Immature natural killer cell (primary cell): ENCODE measurements at regions not wholly inside any gene's neighbourhood (a gene's known extent, or its start where the extent isn't known, plus 50 kb on each side); places are given as distances from the start of the nearest gene placed in this dataset.

Source experiments
- DNase-seq, 3 donors: peaks; one replicate each; pipeline ENCODE4 v3.0.0; 2022; ENCODE audit warnings: mixed read lengths in 1 of 3
- H3K27ac Mint-ChIP-seq, 6 donors: one replicate each; pipeline ENCODE4 v1.8.0; 2020; ENCODE audit warnings: mixed read lengths in 6 of 6, mild to moderate bottlenecking in 5 of 6, inconsistent platforms in 4 of 6, moderate library complexity in 3 of 6
- H3K27me3 Mint-ChIP-seq, 3 donors: one replicate each; pipeline ENCODE4 v1.8.0; 2020 to 2021; ENCODE audit warnings: low read depth in 3 of 3, mild to moderate bottlenecking in 3 of 3, mixed read lengths in 3 of 3, moderate library complexity in 3 of 3, inconsistent platforms in 1 of 3
- H3K36me3 Mint-ChIP-seq, 3 donors: one replicate each; pipeline ENCODE4 v1.8.0; 2020; ENCODE audit warnings: mixed read lengths in 3 of 3, inconsistent platforms in 2 of 3, mild to moderate bottlenecking in 2 of 3
- H3K4me1 Mint-ChIP-seq, 2 donors: one replicate each; pipeline ENCODE4 v1.8.0; 2020; ENCODE audit warnings: inconsistent platforms in 2 of 2, mild to moderate bottlenecking in 2 of 2, mixed read lengths in 2 of 2, moderate library complexity in 1 of 2
- H3K4me3 Mint-ChIP-seq, 5 donors: one replicate each; pipeline ENCODE4 v1.8.0; 2020; ENCODE audit warnings: mild to moderate bottlenecking in 5 of 5, mixed read lengths in 5 of 5, inconsistent platforms in 3 of 5, moderate library complexity in 3 of 5
- H3K9me3 Mint-ChIP-seq, 6 donors: one replicate each; pipeline ENCODE4 v1.8.0; 2020; ENCODE audit warnings: mild to moderate bottlenecking in 6 of 6, mixed read lengths in 6 of 6, inconsistent platforms in 4 of 6, moderate library complexity in 3 of 6

DNA sequence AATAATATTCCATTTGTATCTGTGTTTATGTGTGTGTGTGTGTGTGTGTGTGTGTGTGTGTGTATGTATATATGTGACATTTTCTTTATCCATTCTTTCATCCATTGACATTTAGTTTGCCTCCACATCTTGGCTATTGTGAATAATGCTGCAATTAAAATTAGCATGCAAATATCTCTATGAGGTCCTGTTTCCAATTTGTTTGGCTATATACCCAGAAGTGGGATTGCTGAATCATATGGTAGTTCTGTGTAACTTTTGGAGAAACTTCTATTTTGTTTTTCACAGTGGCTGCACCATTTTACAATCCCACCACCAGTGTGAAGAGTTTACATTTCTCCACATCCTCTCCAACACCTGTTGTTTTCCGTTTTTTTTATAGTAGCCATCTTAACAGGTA, 53.1 kb downstream of the CH25H start:
- peaks cover 0 to 6% (median 3%) of the 10 kb centered on the region in 3 donors for H3K27me3 Mint-ChIP-seq
- no peaks in the 10 kb centered on the region for H3K9me3 Mint-ChIP-seq
- no peak overlapping the region for H3K27ac Mint-ChIP-seq
- no peaks in the 10 kb centered on the region for H3K4me1 Mint-ChIP-seq
- H3K4me3 Mint-ChIP-seq = no peak overlapping the region
- no peaks in the 10 kb centered on the region for H3K36me3 Mint-ChIP-seq
- no peak for DNase-seq

- no peak overlapping the region for H3K4me3 Mint-ChIP-seq
- peaks cover 0 to 5% (median 5%) of the 10 kb centered on the region in 3 donors for H3K27me3 Mint-ChIP-seq
- H3K9me3 Mint-ChIP-seq = no peaks in the 10 kb centered on the region
- DNase-seq = no peak
- no peak overlapping the region for H3K27ac Mint-ChIP-seq
- H3K4me1 Mint-ChIP-seq = no peaks in the 10 kb centered on the region
- H3K36me3 Mint-ChIP-seq = no peaks in the 10 kb centered on the region
Measured at GRCh38 chr10:89153116-89153515, 54.0 kb downstream of the CH25H start.

- Mint-ChIP-seq H3K9me3 (no peaks in the 10 kb centered on the region), H3K36me3 (no peaks in the 10 kb centered on the region), H3K4me3 (no peak overlapping the region), H3K4me1 (no peaks in the 10 kb centered on the region), H3K27me3 (peaks cover 0 to 7% (median 5%) of the 10 kb centered on the region in 3 donors), H3K27ac (no peak overlapping the region)
- DNase-seq = no peak
Measured at GRCh38 chr10:89151857-89152256, 55.3 kb downstream of the CH25H start.

DNA sequence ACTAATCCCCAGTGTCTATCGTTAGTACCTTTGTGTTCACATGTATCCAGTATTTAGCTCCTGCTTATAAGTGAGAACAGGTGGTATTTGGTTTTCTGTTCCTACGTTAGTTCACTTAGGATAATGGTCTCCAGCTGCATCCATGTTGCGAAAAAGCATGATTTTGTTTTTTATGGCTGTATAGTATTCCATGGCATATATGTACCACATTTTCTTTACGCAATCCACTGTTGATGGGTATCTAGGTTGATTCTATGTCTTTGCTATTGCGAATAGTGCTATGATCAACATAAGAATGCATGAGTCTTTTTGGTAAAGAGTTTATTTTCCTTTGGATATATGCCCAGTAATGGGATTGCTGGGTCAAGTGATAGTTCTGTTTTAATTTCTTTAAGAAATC, 59.1 kb downstream of the CH25H start:
- H3K36me3 Mint-ChIP-seq = no peaks in the 10 kb centered on the region
- peaks cover 3 to 14% (median 8%) of the 10 kb centered on the region in 3 donors for H3K27me3 Mint-ChIP-seq
- no peak overlapping the region for H3K4me3 Mint-ChIP-seq
- no peaks in the 10 kb centered on the region for H3K9me3 Mint-ChIP-seq
- no peak overlapping the region for H3K27ac Mint-ChIP-seq
- DNase-seq = no peak
- H3K4me1 Mint-ChIP-seq = no peaks in the 10 kb centered on the region

DNA sequence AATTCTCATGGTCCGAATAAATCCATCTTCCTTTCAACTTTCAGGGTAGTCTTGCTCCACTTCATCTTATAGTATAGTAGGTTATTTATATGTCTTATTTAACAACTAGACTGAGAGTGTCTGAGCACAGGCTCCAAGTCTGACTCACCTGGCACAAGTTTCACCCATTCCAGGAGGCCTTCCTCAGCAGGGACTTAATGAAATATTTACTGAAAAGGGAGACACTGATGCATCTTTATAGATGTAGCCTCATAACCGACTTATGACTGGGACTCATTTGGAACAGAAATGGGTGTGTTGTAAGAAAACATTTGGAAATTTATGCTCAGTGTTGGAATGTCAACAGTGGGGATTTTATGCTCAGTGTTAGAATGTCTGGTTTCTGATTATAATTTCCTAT, 59.9 kb downstream of the CH25H start:
- H3K36me3 Mint-ChIP-seq = no peaks in the 10 kb centered on the region
- H3K4me1 Mint-ChIP-seq = no peaks in the 10 kb centered on the region

DNA sequence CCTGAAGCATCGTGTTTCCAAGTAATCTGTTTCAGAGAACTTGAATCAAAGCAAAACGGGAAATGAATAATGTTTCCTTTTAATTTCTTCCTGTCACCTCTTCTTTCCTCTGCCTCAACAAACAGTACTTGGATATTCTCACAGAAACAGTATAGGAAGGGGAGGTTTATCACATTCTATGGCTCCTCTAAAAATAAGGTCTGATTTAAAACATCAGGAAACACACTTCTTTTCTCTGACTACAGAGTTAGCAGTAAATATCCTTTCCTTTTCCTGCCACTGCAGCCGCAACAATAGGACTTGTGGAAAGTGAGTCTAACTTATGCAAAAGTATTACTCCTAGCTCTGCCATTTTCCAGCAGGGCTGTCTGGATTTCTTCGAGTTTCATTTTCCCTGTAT, 62.3 kb downstream of the CH25H start:
- Mint-ChIP-seq H3K36me3 (no peaks in the 10 kb centered on the region), H3K27me3 (peaks cover 3 to 14% (median 8%) of the 10 kb centered on the region in 3 donors), H3K4me1 (no peaks in the 10 kb centered on the region), H3K27ac (no peak overlapping the region), H3K4me3 (no peak overlapping the region), H3K9me3 (no peaks in the 10 kb centered on the region)
- DNase-seq = no peak

More for the DNA sequence above, 59.9 kb downstream of the CH25H start:
- Mint-ChIP-seq H3K9me3 (no peaks in the 10 kb centered on the region), H3K27ac (no peak overlapping the region), H3K27me3 (peaks cover 3 to 14% (median 8%) of the 10 kb centered on the region in 3 donors), H3K4me3 (no peak overlapping the region)
- DNase-seq = no peak

DNA sequence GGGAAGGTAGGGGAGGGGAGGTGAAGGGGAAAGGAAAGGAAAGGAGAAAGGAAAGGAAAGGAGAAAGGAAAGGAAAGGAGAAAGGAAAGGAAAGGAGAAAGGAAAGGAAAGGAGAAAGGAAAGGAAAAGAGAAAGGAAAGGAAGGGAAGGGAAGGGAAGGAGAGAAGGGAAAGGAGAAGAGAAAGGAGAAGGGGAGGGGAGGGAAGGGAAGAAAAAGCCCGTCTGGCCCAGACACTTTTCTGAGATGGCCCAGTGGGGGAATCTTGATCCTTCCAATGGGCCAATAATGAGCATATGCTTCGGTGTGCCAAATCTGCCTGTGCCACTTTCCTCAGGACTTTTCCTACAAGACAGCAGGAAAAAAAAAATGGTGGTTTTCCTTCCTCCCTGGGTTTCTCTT, 64.5 kb downstream of the CH25H start:
- H3K36me3 Mint-ChIP-seq = no peaks in the 10 kb centered on the region
- no peak overlapping the region for H3K4me3 Mint-ChIP-seq
- H3K27ac Mint-ChIP-seq = no peak overlapping the region

DNA sequence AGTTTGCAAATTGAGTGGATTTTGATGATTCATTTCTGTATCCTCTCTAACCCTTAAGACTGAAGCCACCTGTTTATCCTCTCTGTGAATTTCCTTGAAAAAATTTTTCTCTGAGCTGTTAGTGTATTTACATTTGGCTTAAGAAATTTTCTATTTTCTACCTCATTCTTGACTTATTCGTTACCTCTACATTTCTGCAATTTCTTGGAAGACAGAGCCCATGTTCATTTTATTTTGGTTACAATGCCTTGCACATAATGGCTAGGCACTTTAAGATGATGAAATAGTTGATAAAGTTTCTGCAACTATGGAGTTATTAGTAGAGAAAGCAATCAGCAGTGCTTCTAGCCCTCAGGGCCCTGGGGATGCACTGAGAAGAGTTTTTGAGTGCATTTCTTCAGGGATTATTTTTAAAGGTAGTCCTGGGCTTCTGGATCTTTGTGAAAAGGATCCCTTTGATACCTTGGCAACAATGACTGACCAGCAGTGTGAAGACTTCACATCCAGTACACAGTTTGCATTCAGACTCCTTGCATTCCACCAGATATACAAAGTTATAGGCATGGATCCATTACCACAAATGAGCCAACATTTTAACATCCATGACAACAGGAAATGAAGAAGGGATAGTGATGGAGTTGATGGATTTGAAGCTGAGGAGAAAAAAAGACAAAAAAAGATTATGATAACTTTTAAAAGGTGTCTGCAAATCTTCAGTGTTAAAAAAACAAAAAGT, 68.2 kb downstream of the CH25H start:
- Mint-ChIP-seq H3K36me3 (no peaks in the 10 kb centered on the region), H3K27ac (no peak overlapping the region), H3K4me1 (no peaks in the 10 kb centered on the region), H3K9me3 (peaks cover 0 to 2% (median 0%) of the 10 kb centered on the region in 6 donors), H3K4me3 (no peak overlapping the region), H3K27me3 (peaks cover 3 to 4% (median 4%) of the 10 kb centered on the region in 3 donors)
- DNase-seq = no peak

More for the DNA sequence above, 64.5 kb downstream of the CH25H start:
- Mint-ChIP-seq H3K4me1 (no peaks in the 10 kb centered on the region), H3K9me3 (peaks cover 0 to 2% (median 0%) of the 10 kb centered on the region in 6 donors), H3K27me3 (peaks cover 3 to 10% (median 6%) of the 10 kb centered on the region in 3 donors)
- DNase-seq = no peak

DNA sequence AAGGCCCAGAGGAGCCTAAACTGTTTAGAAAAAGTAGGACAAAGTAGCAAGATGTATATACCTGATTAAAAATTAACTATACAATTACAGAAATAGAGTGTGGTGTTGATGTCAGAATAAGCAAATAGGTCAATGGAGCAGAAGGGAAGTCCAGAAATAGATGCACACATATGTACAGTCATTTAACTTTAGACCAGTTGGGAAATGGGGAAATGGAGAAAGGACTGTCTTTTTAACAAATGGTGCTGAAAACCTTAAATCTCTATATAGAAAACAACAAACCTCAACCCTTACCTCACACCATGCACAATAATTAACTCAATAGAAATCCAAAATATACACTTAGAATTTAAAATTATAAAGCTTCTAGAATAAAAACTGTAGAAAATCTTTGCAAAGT, 72.2 kb downstream of the CH25H start:
- no peak overlapping the region for H3K4me3 Mint-ChIP-seq
- DNase-seq = no peak
- H3K4me1 Mint-ChIP-seq = no peaks in the 10 kb centered on the region
- no peak overlapping the region for H3K27ac Mint-ChIP-seq
- H3K27me3 Mint-ChIP-seq = peaks cover 1 to 11% (median 4%) of the 10 kb centered on the region in 3 donors
- H3K9me3 Mint-ChIP-seq = peaks cover 0 to 2% (median 0%) of the 10 kb centered on the region in 6 donors
- H3K36me3 Mint-ChIP-seq = no peaks in the 10 kb centered on the region

- Mint-ChIP-seq H3K27me3 (peaks cover 4 to 14% (median 9%) of the 10 kb centered on the region in 3 donors), H3K27ac (no peak overlapping the region), H3K4me3 (no peak overlapping the region), H3K36me3 (no peaks in the 10 kb centered on the region), H3K4me1 (no peaks in the 10 kb centered on the region), H3K9me3 (no peaks in the 10 kb centered on the region)
- peak in 1 of 3 donors; percentile 3 for DNase-seq
Measured at GRCh38 chr10:89129911-89130310, 77.2 kb downstream of the CH25H start.

DNA sequence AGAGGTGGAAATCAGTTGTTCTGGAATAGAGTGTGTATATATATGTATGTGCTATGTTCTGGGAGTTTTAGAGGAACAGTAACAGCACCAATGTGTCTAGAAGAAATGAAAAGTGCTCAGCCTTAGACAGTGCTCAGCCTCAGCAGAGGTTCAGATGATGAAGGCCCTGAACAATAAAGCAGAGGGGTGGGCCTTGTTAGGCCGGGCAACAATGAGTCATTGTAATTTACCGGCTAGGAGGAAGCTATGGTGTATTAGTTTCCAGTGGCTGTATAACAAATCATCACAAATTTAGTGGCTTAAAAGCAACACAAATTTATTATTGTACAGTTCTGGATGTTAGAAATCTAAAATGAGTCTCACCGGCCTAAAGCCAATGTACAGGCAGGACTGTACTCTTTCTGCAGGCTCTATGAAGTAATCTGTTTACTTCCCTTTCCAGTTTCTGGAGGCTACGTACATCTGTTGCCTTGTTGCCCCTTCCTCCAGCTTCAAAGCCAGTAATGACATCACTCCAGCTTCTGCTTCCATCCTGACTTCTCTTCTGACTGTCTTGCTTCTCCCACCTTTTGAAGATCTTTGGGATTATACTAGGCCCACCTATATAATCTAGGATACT, 84.6 kb downstream of the CH25H start:
- Mint-ChIP-seq H3K27ac (no peak overlapping the region), H3K9me3 (no peaks in the 10 kb centered on the region), H3K27me3 (peaks cover 0 to 15% (median 7%) of the 10 kb centered on the region in 3 donors), H3K4me3 (no peak overlapping the region), H3K4me1 (no peaks in the 10 kb centered on the region), H3K36me3 (no peaks in the 10 kb centered on the region)
- no peak for DNase-seq

DNA sequence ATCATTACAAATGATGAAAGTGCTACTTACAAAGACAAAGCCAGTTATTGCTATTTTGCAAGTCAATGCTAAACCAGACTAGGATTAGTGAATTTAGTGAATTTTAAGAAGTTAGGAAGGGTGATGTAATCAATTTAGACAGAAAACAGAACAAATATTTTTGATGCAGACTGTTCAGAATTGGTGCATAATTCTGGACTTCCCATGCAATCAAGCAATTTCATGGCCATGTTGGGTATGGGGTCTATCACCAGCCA, 85.4 kb downstream of the CH25H start:
- peaks cover 0 to 17% (median 7%) of the 10 kb centered on the region in 3 donors for H3K27me3 Mint-ChIP-seq

DNA sequence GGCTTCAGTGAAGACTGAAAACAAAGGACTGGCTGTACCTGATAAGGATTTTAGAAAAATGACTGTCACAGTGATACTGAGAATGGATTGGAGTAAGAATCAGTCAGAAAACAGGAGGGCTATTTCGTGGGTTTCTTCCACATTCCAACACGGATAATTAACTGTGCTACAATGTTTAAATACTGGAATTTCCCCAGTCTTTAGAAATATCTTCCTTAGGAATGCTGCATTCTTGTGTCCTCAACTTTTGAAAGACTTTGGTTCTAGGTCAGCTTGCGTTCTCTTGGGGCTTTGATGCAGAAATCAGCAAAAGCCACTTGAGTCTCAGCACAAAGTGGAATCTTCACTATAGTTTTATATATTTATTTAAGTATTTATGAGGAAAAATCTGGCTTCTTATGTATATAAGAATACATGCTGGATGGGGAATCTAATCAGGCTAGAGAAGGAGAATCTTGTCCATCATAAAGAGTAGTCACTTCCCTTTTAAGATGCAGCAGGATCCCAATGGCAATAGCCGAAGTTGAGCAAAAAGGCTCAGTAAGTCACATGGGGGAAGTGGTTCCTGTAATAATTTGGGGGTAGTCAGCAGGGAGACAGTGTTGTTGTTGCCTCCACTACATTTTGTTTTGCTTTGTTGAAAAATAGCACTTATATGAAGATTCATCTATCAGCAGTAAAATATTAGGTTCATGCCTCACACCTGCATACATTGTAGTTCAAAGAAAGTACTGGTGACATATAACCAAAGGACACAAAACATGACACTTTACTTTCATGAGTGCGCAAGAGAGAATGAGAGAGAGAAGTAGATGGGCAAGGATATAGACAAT, 86.0 kb downstream of the CH25H start:
- Mint-ChIP-seq H3K4me1 (no peaks in the 10 kb centered on the region), H3K4me3 (no peak overlapping the region), H3K27ac (no peak overlapping the region), H3K9me3 (peaks cover 0 to 3% (median 0%) of the 10 kb centered on the region in 6 donors), H3K27me3 (peaks cover 0 to 17% (median 7%) of the 10 kb centered on the region in 3 donors), H3K36me3 (no peaks in the 10 kb centered on the region)
- no peak for DNase-seq

More for the DNA sequence above, 85.4 kb downstream of the CH25H start:
- no peak overlapping the region for H3K27ac Mint-ChIP-seq
- no peak for DNase-seq
- H3K36me3 Mint-ChIP-seq = no peaks in the 10 kb centered on the region
- H3K4me1 Mint-ChIP-seq = no peaks in the 10 kb centered on the region
- no peak overlapping the region for H3K4me3 Mint-ChIP-seq
- H3K9me3 Mint-ChIP-seq = peaks cover 0 to 3% (median 0%) of the 10 kb centered on the region in 6 donors

DNA sequence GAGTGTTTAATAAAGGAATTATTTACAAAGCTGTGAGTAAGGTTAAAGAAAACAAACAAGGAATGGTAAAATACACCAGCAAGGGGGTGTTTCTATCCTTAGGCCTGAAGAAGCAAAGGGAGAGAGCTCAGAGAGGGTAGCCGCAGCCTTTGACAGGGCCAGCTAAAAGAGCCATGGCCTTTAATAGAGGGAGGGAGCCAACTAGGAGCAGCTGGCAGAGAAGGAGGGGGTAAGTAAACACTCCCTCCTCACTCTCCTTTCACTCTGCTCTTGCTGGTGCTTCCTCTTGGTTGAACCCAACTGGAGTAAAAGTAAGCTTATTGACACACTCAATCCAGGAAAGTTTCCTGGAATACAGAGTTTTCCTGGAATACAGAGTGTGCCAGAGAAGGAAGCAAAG, 87.5 kb downstream of the CH25H start:
- Mint-ChIP-seq H3K36me3 (no peaks in the 10 kb centered on the region), H3K9me3 (peaks cover 0 to 3% (median 0%) of the 10 kb centered on the region in 6 donors), H3K4me1 (no peaks in the 10 kb centered on the region), H3K4me3 (no peak overlapping the region), H3K27ac (no peak overlapping the region), H3K27me3 (peaks cover 0 to 15% (median 4%) of the 10 kb centered on the region in 3 donors)
- no peak for DNase-seq
